ENCODE measurements at regions not wholly inside any gene's neighbourhood (a gene's known extent, or its start where the extent isn't known, plus 50 kb on each side); places are given as distances from the start of the nearest gene placed in this dataset.

DNA sequence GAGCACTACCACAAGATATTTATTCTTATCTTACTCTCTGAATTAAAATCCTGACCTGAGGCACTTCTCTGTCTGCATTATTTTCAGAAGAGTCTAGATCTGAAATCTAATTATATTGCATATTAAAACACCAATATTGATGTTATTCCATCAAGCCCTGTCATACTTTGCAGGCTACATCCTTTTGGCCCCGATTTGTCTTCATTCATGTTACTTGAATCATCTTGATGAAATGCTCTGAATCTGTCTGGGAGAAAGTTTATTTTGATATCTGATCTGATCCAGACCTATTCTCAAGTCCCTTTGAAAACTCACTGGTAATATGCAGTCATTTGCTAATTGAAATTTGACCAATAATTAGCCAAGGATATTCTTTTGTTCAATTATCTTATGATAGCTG is 79.9 kb downstream of the BBS10 start:
- TF ChIP-seq, protein P1, sequence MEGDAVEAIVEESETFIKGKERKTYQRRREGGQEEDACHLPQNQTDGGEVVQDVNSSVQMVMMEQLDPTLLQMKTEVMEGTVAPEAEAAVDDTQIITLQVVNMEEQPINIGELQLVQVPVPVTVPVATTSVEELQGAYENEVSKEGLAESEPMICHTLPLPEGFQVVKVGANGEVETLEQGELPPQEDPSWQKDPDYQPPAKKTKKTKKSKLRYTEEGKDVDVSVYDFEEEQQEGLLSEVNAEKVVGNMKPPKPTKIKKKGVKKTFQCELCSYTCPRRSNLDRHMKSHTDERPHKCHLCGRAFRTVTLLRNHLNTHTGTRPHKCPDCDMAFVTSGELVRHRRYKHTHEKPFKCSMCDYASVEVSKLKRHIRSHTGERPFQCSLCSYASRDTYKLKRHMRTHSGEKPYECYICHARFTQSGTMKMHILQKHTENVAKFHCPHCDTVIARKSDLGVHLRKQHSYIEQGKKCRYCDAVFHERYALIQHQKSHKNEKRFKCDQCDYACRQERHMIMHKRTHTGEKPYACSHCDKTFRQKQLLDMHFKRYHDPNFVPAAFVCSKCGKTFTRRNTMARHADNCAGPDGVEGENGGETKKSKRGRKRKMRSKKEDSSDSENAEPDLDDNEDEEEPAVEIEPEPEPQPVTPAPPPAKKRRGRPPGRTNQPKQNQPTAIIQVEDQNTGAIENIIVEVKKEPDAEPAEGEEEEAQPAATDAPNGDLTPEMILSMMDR (IDR thresholded peaks at IDR 0.05): no peak
- TF ChIP-seq POLR2A (IDR thresholded peaks at IDR 0.05): no peak

Data from thyroid gland (tissue), 4 donors.